B cell (primary cell): ENCODE measurements at regions not wholly inside any gene's neighbourhood (a gene's known extent, or its start where the extent isn't known, plus 50 kb on each side); places are given as distances from the start of the nearest gene placed in this dataset.

ENCODE experiments used
- ATAC-seq: fragments of 200-7000 bp; cut with Tn5 transposase; one replicate; pipeline ENCODE4 v1.10.0; 2021; ENCODE audit warnings: low read depth, mild to moderate bottlenecking, moderate number of reproducible peaks, moderate library complexity
- CTCF ChIA-PET: fragments of 350-600 bp; sonication (Branson Sonifier 250); formaldehyde crosslinking; loops from one replicate; lab custom pipeline; 2021; ENCODE audit warnings: antibody characterized with exemption, inconsistent platforms; lab: Charles Lee
- POLR2A ChIA-PET: fragments of 350-600 bp; sonication (Branson Sonifier 250); formaldehyde crosslinking; loops from one replicate; lab custom pipeline; 2021; ENCODE audit warnings: antibody characterized with exemption; lab: Charles Lee
- DNase-seq: peaks from one replicate; pipeline ENCODE4 v3.0.0; 2013
- H2AFZ ChIP-seq: 2 replicates; pipeline ENCODE4 v1.6.1; 2012; ENCODE audit warnings: mild to moderate bottlenecking, low read depth, low read length; ENCODE audit not compliant: insufficient read depth, poor library complexity, severe bottlenecking
- H3K27ac ChIP-seq, 2 donors: 1 replicate in 1 of 2; 2 replicates in 1 of 2; pipeline ENCODE4 v1.5.1; 2012 to 2013; ENCODE audit warnings: low read length in 2 of 2, mild to moderate bottlenecking in 2 of 2, moderate library complexity in 1 of 2
- H3K27me3 ChIP-seq, 4 experiments: fragments of 200-600 bp in 1 of 4; sonication (generic) in 1 of 4; replicated peaks in 1 of 4; 1 replicate in 2 of 4; 2 replicates in 2 of 4; pipeline versions ENCODE4 v1.6.1 to v1.7.0; 2013 to 2016; ENCODE audit warnings: low read length in 3 of 4, mild to moderate bottlenecking in 2 of 4, mixed read lengths in 1 of 4, moderate library complexity in 1 of 4; ENCODE audit not compliant: insufficient read depth in 4 of 4, control insufficient read depth in 3 of 4; ENCODE audit errors: control extremely low read depth in 1 of 4
- H3K36me3 ChIP-seq, 2 experiments: replicated peaks in 1 of 2; 1 replicate in 1 of 2; 2 replicates in 1 of 2; pipeline versions ENCODE4 v1.6.1 to v1.7.1; 2013; ENCODE audit warnings: low read length in 1 of 2; ENCODE audit not compliant: insufficient read depth in 2 of 2, control insufficient read depth in 1 of 2; ENCODE audit errors: control extremely low read depth in 1 of 2, extremely low read depth in 1 of 2
- H3K4me1 ChIP-seq, 2 donors: fragments of 200-600 bp in 1 of 2; sonication (generic) in 1 of 2; 1 replicate in 1 of 2; 2 replicates in 1 of 2; pipeline versions ENCODE4 v1.5.1 to v1.6.1; 2013 to 2017; ENCODE audit warnings: low read length in 2 of 2; ENCODE audit not compliant: control insufficient read depth in 2 of 2, insufficient read depth in 2 of 2
- H3K4me2 ChIP-seq: replicated peaks from 2 replicates; pipeline ENCODE3; 2012; ENCODE audit warnings: mild to moderate bottlenecking, low read depth, low read length; ENCODE audit not compliant: poor library complexity, severe bottlenecking
- H3K4me3 ChIP-seq, 5 experiments: fragments of 200-600 bp in 1 of 5; sonication (generic) in 1 of 5; 1 replicate in 3 of 5; 2 replicates in 2 of 5; pipeline versions ENCODE4 v1.5.1 to v1.7.0; 2011 to 2016; ENCODE audit warnings: low read length in 4 of 5, mild to moderate bottlenecking in 4 of 5, low read depth in 2 of 5, control low read depth in 1 of 5, moderate library complexity in 1 of 5; ENCODE audit not compliant: insufficient read depth in 1 of 5; ENCODE audit errors: control extremely low read depth in 1 of 5, extremely low read depth in 1 of 5
- H3K79me2 ChIP-seq: fragments of 200-600 bp; sonication (generic); one replicate; pipeline ENCODE4 v1.6.0; 2016; ENCODE audit warnings: low read length; ENCODE audit not compliant: control insufficient read depth, insufficient read depth
- H3K9ac ChIP-seq: fragments of 200-600 bp; sonication (generic); 2 replicates; pipeline ENCODE4 v1.6.1; 2017; ENCODE audit warnings: mild to moderate bottlenecking, low read length, moderate library complexity
- H3K9me3 ChIP-seq, 3 donors: one replicate each; pipeline versions ENCODE4 v1.6.1 to v1.7.1; 2013; ENCODE audit warnings: low read length in 2 of 3; ENCODE audit not compliant: control insufficient read depth in 2 of 3, insufficient read depth in 1 of 3; ENCODE audit errors: control extremely low read depth in 1 of 3
- H4K20me1 ChIP-seq: 2 replicates; pipeline ENCODE4 v1.6.0; 2012; ENCODE audit warnings: mild to moderate bottlenecking, low read length; ENCODE audit not compliant: insufficient read depth, control insufficient read depth, poor library complexity, severe bottlenecking
- H3K27ac Mint-ChIP-seq: one replicate; pipeline ENCODE4 v1.8.0; 2021; ENCODE audit warnings: mixed read lengths
- H3K27me3 Mint-ChIP-seq: one replicate; pipeline ENCODE4 v1.8.0; 2021; ENCODE audit warnings: mixed read lengths
- H3K4me1 Mint-ChIP-seq: one replicate; pipeline ENCODE4 v1.8.0; 2021; ENCODE audit warnings: mixed read lengths
- H3K4me3 Mint-ChIP-seq: one replicate; pipeline ENCODE4 v1.8.0; 2021; ENCODE audit warnings: mixed read lengths
- H3K9me3 Mint-ChIP-seq: one replicate; pipeline ENCODE4 v1.8.0; 2022; ENCODE audit warnings: mixed read lengths; ENCODE audit not compliant: insufficient read depth
- CTCF ChIP-seq: fragments of 200-600 bp; IDR thresholded peaks from one replicate; pipeline ENCODE4 v1.8.0; 2022; ENCODE audit warnings: antibody characterized with exemption, mild to moderate bottlenecking
- EZH2 ChIP-seq: IDR thresholded peaks from 2 replicates; pipeline ENCODE4 v1.6.1; 2012; ENCODE audit warnings: borderline replicate concordance, low read depth, mild to moderate bottlenecking, moderate library complexity, low read length; ENCODE audit not compliant: insufficient read depth, poor library complexity, severe bottlenecking
- WGBS: methylation state at CpG from one replicate; pipeline ENCODE4 v1.1.5; 2013; ENCODE audit warnings: missing lambda C conversion rate; ENCODE audit not compliant: insufficient coverage; 5-methylcytosine and 5-hydroxymethylcytosine counted together
- intact Hi-C: fragments of 100-400 bp; cut with micrococcal nuclease; formaldehyde crosslinking; loops from one replicate; pipeline ENCODE4 v1.10.0; 2022

- Histone ChIP-seq H4K20me1 (no peaks in the 10 kb centered on the region), H3K9ac (no peak overlapping the region), H3K9me3 (peaks cover 0 to under 1% (median 0%) of the 10 kb centered on the region in 3 donors), H3K4me2 (no peak overlapping the region), H3K4me1 (no peaks in the 10 kb centered on the region), H3K4me3 (no peak overlapping the region), H2AFZ (no peak overlapping the region), H3K27ac (no peak overlapping the region), H3K36me3 (no peaks in the 10 kb centered on the region), H3K79me2 (no peaks in the 10 kb centered on the region), H3K27me3 (no peaks in the 10 kb centered on the region)
- Mint-ChIP-seq H3K9me3 (no peaks in the 10 kb centered on the region), H3K4me1 (no peaks in the 10 kb centered on the region), H3K27ac (no peak overlapping the region), H3K4me3 (no peak overlapping the region), H3K27me3 (no peaks in the 10 kb centered on the region)
- ATAC-seq (no peak), DNase-seq (no peak)
- no CpG with 5 or more reads among the region's 2 CpGs for WGBS
- ChIA-PET CTCF (no interaction called here), POLR2A (no interaction called here)
- TF ChIP-seq CTCF (no peak), EZH2 (no peak)
- intact Hi-C loops, result no loop called here
Observed at GRCh38 chr13:61898207-61898606, 482.6 kb upstream of the PCDH20 start.

- Mint-ChIP-seq H3K9me3 (peaks cover 7% of the 10 kb centered on the region), H3K27ac (no peak overlapping the region), H3K4me3 (no peak overlapping the region), H3K27me3 (no peaks in the 10 kb centered on the region), H3K4me1 (no peaks in the 10 kb centered on the region)
- no peaks in the 10 kb centered on the region for H3K27me3 ChIP-seq
- no peaks in the 10 kb centered on the region for H3K36me3 ChIP-seq
- H3K4me1 ChIP-seq, result no peaks in the 10 kb centered on the region
- H3K4me3 ChIP-seq, result no peak overlapping the region
- ChIA-PET CTCF (no interaction called here), POLR2A (no interaction called here)
- H2AFZ ChIP-seq, result no peak overlapping the region
- DNase-seq (no peak), ATAC-seq (no peak)
- no peak overlapping the region for H3K4me2 ChIP-seq
- intact Hi-C loops, result no loop called here
- H3K9ac ChIP-seq, result no peak overlapping the region
- H3K79me2 ChIP-seq, result no peaks in the 10 kb centered on the region
- no peaks in the 10 kb centered on the region for H3K9me3 ChIP-seq
- TF ChIP-seq EZH2 (no peak), CTCF (no peak)
- H3K27ac ChIP-seq, result no peak overlapping the region
- H4K20me1 ChIP-seq, result no peaks in the 10 kb centered on the region
Observed at GRCh38 chr13:61891401-61891800, 475.8 kb upstream of the PCDH20 start.
